ENCODE measurements at regions not wholly inside any gene's neighbourhood (a gene's known extent, or its start where the extent isn't known, plus 50 kb on each side); places are given as distances from the start of the nearest gene placed in this dataset.

- H3K4me3 Mint-ChIP-seq, result no peak overlapping the region
- DNase-seq, result no peak
- H3K27me3 Mint-ChIP-seq (ENCODE audit: low read depth, poor library complexity), result peaks cover 6% of the 10 kb centered on the region
- no peak for TF ChIP-seq CTCF (IDR thresholded peaks at IDR 0.05)
- H3K27ac Mint-ChIP-seq, result no peak overlapping the region
- H3K36me3 Mint-ChIP-seq (ENCODE audit: low read depth), result peaks cover 14% of the 10 kb centered on the region
- peaks cover 25% of the 10 kb centered on the region for H3K4me1 Mint-ChIP-seq
- H3K9me3 Mint-ChIP-seq, result peaks cover 7% of the 10 kb centered on the region
Measured at GRCh38 chr2:175626796-175627195, 375.3 kb downstream of the LNPK start.

GRCh38 chr2:175624785-175625184 is 377.3 kb downstream of the LNPK start:
- Mint-ChIP-seq H3K36me3 (ENCODE audit: low read depth) (peaks cover 14% of the 10 kb centered on the region), H3K27me3 (ENCODE audit: low read depth, poor library complexity) (peaks cover 6% of the 10 kb centered on the region), H3K9me3 (peaks cover 7% of the 10 kb centered on the region), H3K4me3 (no peak overlapping the region), H3K27ac (no peak overlapping the region), H3K4me1 (peaks cover 24% of the 10 kb centered on the region)
- no peak for TF ChIP-seq CTCF (IDR thresholded peaks at IDR 0.05)
- DNase-seq, result no peak

GRCh38 chr2:175624211-175624761 is 377.8 kb downstream of the LNPK start:
- peaks cover 6% of the 10 kb centered on the region for H3K27me3 Mint-ChIP-seq (ENCODE audit: low read depth, poor library complexity)
- H3K9me3 Mint-ChIP-seq, result peaks cover 7% of the 10 kb centered on the region
- H3K4me3 Mint-ChIP-seq, result no peak overlapping the region

GRCh38 chr2:175621821-175622220 is 380.2 kb downstream of the LNPK start:
- peaks cover 21% of the 10 kb centered on the region for H3K9me3 Mint-ChIP-seq
- peaks cover 6% of the 10 kb centered on the region for H3K27me3 Mint-ChIP-seq (ENCODE audit: low read depth, poor library complexity)
- no peak for DNase-seq

More at GRCh38 chr2:175624211-175624761, 377.8 kb downstream of the LNPK start:
- DNase-seq, result no peak
- Mint-ChIP-seq H3K36me3 (ENCODE audit: low read depth) (peaks cover 14% of the 10 kb centered on the region), H3K27ac (no peak overlapping the region), H3K4me1 (peaks cover 29% of the 10 kb centered on the region)
- no peak for TF ChIP-seq CTCF (IDR thresholded peaks at IDR 0.05)

GRCh38 chr2:175620106-175620505 is 382.0 kb downstream of the LNPK start:
- Mint-ChIP-seq H3K27ac (peak overlapping the region; percentile 86), H3K4me3 (peak overlapping the region; percentile 11), H3K4me1 (peaks cover 34% of the 10 kb centered on the region), H3K9me3 (peaks cover 30% of the 10 kb centered on the region), H3K27me3 (ENCODE audit: low read depth, poor library complexity) (peaks cover 5% of the 10 kb centered on the region), H3K36me3 (ENCODE audit: low read depth) (peaks cover 37% of the 10 kb centered on the region)
- DNase-seq, result no peak
- no peak for TF ChIP-seq CTCF (IDR thresholded peaks at IDR 0.05)

More at GRCh38 chr2:175621821-175622220, 380.2 kb downstream of the LNPK start:
- no peak overlapping the region for H3K4me3 Mint-ChIP-seq
- H3K4me1 Mint-ChIP-seq, result peaks cover 34% of the 10 kb centered on the region
- H3K27ac Mint-ChIP-seq, result no peak overlapping the region
- H3K36me3 Mint-ChIP-seq (ENCODE audit: low read depth), result peaks cover 32% of the 10 kb centered on the region
- no peak for TF ChIP-seq CTCF (IDR thresholded peaks at IDR 0.05)

Data from nephron progenitor cell (in vitro differentiated cells).